Activated CD4-positive, alpha-beta T cell treated with anti-CD3 and anti-CD28 coated beads for 4 hours (primary cell): ENCODE measurements at regions not wholly inside any gene's neighbourhood (a gene's known extent, or its start where the extent isn't known, plus 50 kb on each side); places are given as distances from the start of the nearest gene placed in this dataset.

Source experiments
- DNase-seq, 2 donors: peaks; one replicate each; pipeline ENCODE4 v3.0.0-alpha.2; 2020

DNA sequence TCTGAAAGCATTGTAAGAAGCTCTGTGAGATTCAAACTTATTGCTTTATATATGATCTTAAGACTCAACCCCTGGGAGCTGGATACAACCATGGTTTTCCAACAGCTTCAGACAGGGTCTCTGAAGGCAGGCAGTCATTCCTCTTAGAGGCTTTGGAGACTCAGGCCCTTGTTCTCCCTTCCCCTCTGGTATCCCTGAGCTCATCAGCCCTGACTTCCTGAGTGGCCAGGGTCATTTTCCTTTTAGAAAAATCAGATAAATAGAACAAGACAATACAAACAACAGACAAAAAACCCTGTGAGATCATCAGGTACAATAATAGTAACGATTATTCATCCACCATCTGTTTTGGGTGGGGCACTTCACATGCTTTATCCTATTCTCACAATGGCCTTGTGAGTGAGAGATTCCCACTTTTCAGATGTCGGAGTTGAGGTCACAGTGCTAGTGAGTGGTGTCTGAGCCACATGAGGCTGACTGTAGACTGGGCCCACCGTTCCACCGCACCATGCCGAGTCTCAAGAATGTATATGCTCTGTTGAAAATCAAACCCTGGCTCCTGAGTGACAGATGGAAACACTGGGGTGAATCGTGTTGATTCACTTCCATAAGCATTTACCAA is 144.2 kb downstream of the CXCL12 start:
- DNase-seq = no peak

DNA sequence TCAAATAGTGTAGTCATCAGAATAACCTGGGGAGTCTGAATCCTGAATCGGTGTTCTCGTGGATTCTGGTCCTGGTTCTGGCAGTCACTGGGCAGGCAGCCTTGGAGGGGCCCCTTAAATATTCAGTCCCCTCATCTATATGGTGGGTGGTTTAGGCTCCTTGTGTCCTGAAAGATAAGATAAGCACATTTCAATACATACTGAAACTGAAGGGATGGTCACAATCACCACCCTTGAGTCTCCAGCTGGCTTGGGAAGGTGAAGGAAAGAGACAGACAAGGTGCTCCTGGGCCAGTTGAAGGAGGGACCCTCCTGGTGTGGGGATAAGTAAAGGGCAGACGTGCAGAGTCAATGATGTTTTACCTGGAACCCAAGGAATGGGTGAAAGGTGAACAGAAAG is 146.7 kb downstream of the CXCL12 start:
- no peak for DNase-seq

DNA sequence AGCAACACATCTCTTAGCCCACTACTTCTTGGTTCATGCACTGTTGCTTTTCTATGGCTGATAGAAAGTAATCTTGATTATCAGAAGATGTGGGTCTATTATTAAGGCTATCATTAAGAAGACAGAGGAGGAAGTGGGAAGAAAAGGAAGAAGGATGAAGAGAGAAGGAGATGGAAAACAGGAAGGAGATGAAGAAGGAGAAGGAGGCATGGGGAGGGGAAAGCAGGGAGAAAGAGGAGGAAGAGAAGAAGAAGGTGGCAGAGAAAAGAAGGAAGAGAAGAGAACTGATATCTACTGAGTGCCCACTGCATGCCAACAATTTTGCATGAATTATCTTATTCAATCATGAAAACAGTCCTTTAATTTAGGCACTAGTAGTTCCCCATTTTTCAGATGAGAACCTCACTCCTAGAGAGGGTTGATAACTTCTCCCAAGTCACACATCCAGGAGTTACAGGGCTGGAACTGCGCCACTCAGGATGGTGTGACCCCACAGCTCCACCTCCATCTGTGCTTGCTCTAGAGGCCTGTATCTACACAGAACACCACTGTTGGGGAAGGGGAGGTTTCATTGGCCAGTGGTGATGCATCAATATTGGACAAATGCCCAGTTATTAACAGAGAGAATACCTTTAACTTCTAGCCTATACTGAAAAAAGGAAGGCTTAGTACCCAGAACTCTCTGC is 147.4 kb downstream of the CXCL12 start:
- no peak for DNase-seq

DNA sequence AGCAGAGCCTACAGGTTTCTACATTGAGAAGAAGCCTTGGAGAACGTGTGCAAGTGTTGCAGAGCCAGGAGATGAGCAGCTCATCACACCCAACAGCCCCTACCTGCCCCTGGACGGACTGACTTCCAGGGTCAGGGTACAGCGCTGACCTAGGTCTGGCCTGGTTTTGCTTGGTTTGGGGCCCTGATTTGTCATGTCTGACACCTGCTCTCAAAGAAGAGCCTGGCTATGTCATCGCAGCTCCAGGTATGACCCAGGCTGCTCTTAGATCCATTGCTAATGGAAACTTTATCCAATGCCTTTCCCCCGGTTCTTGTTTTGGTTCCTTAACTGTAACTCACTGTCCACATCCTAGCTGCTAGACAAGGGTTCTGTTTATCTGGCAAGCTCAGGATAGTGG is 149.5 kb downstream of the CXCL12 start:
- no peak for DNase-seq

DNA sequence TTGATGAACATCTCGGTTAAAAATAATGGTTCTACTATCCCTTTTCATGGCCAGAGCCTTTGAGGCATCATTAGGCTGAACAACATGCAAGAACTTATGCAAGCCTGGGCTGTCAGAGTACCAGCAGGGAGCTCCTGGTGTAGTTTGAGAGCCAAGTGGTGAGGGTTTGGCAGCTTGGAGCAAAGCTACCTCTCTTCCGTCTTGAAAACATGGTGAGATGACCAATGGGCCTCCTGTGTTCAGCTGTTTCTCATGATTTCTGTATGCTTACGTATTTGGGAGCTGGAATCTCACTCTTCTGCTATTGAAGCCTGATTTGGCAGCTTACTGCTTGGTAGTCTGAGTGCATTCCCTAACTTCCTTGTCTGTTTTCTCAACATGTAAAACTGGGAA is 150.4 kb downstream of the CXCL12 start:
- no peak for DNase-seq

DNA sequence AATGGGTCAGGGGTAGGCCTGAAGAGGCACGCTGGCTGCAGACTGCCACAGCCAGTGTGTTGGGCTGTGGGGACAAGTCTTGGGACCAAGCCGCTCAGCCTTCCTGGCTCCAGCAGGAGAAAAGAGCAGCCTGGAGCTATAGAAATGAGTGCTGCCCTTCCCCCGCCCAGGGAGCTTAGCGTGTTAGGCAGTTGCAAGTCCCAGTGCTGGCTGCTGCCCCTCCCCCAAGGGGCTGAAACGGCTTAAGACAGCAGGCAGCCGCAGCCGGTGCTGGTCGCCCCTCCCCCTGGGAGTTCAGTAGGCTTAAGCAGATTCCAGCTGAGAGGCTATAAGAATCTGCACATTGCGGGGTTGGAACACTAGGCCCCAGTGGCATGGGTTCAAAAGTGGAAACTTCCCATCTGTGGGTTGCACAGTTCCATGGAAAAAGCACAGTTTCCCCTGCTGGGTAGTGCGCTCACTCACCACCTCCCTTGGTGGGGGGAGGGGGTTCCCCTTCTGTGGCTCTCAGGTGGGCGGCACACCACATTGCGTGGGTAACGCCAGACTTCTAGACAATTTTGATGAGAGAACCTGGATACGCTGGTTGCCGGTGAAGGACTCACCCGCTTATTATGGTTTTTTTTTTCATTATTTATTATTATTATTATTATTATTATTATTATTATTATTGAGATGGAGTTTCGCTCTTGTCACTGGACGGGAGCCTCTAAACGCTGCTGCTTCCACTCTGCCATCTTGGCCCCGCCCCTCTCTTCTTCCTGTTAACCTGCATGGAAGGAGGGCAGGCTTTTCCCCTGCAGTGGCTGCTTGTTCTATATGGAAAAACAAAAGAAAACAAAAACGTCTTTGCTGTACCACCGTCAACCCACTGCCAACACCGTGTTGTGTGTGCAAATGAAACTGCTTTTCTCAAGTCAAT is 151.1 kb downstream of the CXCL12 start:
- no peak for DNase-seq

DNA sequence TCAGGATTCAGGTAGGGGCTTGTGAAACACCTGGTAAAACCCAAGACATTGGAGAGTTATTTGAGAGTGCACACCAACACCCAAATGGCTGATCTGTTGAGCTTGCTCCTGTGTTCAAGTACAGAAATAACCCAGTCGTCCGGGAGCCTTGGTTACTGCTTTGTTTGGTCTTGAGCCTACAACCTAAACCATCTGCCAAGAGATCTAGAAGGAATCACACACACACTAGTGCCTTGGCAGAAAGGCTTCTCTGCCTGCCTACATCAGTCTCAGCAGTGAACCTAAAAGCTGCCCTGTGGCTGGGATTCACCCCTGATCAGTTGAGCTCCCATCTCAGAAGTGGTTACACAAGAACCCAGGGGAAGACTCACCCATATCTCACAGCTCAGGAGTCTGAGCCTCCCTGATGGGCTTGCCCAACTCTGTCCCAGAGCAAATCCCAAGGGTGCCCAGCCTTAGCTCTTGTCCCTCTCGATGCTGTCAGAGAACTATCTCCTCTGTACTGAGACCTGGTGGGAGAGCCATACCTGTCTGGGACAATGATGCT is 167.6 kb downstream of the CXCL12 start:
- DNase-seq = no peak

DNA sequence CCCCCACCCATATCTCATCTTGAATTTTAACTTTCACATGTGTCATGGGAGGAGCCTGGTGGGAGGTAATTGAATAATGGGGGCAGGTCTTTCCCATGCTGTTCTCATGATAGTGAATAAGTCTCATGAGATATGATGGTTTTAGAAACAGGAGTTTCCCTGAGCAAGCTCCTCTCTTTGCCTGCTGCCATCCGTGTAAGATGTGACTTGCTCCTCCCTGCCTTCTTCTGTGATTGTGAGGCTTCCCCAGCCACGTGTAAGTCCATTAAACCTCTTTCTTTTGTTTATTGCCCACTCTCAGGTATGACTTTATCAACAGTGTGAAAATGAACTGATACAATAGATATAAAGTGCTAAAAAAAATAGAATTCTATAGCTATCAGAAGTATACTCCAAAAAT is 168.8 kb downstream of the CXCL12 start:
- no peak for DNase-seq

DNA sequence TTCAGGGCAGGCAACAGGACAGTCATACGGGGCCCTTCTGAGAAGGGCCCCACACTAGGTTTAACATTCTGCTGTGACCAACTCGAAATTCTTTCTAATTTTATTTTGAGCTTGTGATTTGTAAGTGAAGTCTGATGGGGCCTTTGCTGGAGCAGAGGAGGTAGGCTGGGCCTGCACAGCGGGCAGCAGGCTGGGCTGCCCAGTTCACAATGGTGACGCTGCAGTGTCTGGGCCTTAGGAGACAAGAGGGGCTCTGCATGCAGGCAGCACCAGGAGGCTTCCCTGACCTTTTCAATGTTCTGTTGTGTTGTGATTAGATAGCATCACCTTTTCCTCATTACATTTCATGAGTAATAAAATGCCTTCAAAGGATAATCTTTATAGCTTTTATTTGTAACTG is 175.1 kb downstream of the CXCL12 start:
- DNase-seq = no peak

DNA sequence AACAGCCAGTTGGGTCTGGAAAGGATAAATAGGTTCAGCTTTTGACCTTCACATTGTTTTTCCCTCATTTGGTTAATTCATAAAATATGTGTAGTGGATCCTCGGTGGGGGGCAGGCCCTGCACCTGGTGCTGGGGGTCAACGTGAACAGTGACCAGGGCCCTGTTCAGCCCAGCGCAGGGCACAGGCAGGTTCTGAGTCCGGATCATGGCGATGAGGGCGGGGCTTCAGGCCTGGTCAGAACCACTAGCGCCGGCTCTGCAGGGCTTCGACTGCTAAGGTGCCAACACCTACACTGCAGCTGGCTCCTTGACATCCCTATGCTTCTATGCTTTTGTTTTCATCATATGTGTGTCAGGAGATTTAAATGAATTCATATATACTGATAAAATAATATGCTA is 177.7 kb downstream of the CXCL12 start:
- DNase-seq = no peak

DNA sequence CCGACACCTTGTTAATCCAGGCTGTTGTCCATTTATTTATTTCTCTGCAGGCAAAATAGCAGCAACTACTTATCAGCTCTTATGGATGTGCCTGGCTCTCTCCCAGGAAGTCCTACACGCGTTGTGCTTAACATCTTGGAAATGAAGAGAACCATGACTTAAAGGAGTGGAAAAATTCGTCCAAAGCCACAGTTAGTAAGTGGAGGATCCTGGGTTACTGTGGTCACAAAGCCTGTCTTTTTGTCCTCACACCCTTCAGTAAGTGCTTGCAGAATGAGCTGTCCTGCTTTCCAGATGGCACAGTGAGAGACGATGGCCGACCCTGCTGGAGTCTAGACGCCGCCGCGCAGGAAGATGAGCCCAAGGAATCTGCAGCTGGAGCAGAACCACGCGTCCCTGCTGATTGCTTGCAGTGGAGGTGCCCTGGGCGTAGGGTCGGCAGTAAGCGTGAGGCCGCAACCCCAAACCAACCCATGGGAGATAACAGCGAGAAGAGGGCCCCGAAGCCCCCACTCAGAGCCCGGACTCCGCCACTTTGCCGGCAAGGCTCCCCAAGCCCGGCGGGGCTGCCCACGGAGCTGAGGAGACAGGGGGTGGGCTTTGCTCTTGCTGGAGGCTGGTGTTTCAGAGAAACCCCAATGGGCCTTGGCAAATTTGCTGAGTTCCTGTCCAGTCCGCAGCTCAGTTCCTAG is 178.6 kb downstream of the CXCL12 start:
- no peak for DNase-seq

DNA sequence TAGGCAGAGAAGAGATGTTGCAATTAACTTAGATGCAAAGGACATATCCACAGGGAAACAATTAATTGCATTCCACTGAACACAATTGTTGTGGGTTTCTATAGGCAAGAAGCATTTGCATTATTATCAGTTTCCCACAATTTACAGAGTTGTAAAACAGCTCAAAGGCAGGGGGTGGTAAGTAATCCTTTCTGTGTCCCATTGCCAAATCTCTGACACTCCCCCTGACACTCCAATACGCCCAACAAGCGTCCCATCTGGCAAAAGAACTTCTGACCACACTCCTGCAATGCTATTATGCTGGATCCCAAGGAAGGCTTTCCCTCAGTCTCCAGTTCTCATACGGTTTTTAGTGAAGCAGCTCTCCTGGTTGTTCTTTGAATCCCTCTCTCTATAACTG is 179.8 kb downstream of the CXCL12 start:
- DNase-seq = no peak

DNA sequence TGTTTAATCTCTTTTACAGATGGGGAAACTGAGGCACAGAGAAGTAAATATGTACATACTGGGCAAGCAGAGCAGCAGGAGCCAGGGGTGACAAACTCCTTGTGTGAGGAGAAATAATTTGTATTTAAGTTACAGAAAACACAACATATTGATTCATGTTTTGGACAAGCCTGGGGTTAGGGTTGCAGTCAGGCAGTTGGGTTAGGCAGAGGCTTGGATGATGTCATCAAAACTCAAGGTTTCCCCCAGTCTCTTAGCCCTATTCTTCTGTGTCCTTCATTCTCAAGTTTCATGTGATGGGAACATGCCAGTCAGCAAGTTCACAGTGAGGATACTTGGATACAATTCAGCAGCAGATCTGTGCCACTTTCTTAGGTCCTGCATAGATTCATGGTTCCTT is 181.4 kb downstream of the CXCL12 start:
- no peak for DNase-seq

DNA sequence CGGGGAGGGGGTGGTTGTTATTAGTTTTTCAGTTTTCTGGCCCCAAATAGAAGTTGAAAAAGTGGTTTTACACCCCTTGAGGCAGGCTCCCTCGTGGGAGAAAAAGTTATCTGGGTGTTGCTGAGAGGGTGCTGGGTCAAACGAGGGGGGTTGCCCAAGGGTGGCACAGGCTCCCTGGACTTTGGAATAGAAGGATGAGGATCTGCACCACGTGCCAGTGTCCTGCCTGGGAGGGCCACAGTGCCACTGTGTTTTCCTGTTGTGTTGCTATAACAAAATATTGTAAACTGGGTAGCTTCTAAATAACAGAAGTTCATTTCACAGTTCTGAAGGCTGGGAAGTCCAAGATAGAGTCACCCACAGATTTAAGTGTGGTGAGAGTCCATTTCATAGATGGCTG is 181.9 kb downstream of the CXCL12 start:
- DNase-seq = no peak

DNA sequence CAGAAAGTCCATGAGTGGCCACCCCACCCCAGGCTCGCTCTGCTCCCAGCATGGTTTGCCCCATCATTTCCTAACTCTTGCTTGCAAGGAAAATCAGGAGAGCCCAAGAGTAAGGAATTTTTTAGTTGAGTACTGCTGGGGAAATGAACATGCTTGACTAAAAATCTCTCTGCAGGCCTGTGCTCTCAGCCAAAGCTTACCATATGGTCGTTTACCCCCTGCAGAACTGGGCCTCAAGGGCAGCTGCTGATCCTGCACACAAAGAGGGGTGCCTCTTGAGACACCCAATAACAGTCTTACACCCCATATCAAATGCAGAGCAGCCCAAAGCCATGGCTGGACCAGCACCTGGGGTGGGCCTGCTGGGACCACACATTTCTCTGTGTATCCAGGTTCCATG is 183.2 kb downstream of the CXCL12 start:
- DNase-seq = no peak

DNA sequence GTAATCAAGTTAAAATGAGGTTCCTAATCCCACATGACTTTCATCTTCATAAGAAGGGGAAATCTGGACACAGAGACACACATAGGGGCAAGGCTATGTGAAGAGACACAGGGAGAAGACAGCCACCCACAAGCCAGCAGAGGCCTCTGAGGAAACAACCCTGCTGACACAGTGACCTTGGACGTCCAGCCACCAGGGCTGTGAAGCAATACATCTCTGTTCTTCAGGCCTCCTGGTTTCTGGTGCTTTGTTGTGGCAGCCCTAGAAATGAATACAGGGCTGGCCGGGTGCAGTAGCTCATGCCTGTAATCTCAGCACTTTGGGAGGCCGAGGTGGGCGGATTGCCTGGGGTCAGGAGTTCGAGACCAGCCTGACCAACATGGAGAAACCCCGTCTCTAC is 183.9 kb downstream of the CXCL12 start:
- DNase-seq = no peak

DNA sequence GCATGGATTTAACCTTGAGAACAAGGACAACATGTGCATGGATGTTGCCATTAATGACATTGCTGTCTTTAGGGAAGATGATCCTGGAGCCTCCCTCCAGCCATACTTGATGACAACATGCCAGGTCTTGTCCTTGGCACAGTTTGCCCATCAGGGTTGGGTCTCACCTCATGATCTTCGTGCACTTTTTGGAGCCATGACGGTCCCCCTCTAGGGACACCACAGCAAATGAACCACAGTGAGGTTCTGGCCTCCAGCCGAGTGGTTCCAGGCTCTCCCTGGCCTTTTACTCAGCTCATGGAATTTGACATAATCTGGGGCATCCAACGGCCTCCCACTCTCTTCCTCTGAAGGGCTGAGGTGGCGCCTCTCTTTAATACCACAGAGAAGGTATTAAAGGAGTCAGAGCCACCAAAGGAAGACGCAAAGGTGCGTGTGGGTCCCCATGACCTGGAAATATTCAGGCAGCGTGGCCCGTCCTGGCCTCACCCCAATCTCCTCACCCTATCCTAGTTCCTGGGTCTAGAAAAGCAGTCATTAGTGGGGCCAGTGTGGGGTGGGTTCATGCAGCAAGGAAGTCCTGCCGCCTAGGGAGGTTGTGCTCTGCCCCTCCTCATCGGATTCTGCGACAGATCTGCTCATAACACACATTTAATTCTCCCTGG is 184.8 kb downstream of the CXCL12 start:
- no peak for DNase-seq

DNA sequence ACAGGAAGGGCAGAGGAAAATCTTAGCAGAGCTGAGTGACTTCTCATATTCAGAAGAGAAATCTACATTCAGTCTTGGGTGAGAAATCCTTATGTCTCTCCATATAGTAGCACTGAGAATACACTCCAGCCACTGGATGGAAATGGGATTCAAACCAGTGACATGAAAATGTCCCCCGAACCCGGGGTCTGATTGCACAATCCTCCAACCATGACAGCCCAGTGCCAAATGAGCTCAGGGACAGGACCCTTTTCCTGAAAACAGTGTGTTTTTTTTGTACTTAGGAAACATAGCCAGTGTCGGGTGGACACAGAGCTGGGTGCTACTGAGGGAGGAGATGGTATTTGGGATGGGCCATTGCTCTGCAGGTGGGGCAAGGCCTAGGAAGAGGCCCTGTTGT is 185.6 kb downstream of the CXCL12 start:
- DNase-seq = no peak

DNA sequence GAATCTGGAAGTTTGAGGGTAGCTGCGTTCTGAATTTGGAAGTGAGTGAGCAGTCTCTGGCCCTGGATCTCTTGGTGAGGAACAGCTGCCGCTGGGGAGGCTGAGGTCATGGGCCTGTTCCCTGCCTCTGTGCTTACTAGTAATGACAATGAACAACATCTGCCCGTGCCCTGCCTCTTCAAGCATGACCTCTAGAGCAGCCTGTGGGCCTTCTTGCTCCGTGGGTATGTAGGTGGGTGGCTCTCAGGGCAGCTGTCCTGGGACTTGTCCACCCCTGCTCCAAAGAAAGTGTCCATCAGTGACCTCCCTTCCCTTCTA is 186.2 kb downstream of the CXCL12 start:
- DNase-seq = no peak

DNA sequence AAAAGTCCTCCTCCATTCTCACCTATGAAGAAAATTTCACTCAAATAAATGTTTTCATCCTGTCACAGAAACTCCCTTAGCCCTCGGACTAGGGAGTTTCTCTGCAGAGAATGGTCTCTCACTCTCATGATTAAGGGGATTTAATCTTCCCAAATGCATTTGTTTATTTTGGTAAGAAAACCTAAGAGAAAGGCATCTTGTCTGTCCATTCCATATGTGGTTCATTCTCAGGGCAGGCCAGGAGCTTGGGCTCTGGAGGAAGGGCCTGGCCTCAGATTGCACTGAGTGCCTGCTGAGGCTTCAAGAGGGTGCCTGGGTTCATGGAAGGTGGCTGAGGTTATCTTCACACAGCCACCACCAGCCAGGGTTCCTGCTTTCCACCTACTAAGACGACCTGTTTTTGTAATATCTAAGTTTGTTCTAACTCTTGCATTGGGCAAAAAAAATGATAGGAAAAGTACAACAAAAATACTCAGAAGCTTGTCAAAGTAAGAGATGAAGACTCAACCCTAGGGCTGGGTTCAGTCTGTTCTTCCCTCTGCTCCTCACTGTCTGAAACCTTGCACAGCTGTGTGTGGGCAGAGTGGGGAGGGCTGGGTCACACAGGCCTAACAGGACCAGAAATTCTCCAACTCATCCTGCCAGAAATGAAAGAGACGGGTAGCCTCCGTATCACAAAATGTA is 186.7 kb downstream of the CXCL12 start:
- DNase-seq = no peak

DNA sequence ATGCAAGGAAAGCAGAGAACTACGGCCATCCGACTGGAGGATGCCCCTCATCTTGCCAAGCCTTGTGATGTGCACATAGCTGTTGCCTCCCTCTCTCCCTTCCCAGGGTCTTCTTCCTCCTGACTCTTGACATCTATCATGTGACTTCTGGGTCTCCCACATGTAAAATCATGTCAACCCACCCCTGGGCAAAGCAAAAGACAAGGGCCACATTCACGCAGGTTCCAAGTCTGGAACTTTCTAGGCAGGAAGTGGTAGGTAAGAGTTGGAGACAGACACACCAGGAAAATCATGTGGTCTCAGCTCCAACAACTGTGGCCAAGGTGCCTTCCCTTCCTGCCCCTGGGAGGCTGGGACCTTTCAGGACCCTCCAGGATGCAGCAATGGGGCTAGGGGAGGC is 187.3 kb downstream of the CXCL12 start:
- DNase-seq = no peak

DNA sequence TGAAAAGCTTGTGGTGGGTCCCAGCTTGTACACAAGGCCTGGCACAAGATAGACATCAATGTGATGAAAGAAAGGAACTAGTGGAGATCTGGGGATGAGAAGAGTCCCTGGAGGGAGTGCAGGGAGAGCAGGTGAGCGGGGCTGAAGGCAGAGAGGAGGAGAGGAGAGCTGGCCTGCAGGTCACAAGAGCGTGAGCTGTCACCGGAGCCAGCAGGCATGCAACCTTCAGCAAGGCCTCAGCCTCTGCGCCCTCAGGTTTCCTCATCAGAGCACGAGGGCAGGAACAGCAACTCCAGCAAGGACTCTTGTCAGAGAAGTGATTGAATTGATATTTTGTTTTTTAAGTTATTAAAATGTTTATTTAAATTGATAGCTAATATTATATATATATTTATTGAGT is 188.6 kb downstream of the CXCL12 start:
- no peak for DNase-seq
